GM19324 (cell line): ENCODE measurements at regions not wholly inside any gene's neighbourhood (a gene's known extent, or its start where the extent isn't known, plus 50 kb on each side); places are given as distances from the start of the nearest gene placed in this dataset.

ENCODE experiments used
- ATAC-seq: cut with Tn5 transposase; IDR thresholded peaks from one replicate; pipeline ENCODE4 v1.9.1; 2021; ENCODE audit warnings: mild to moderate bottlenecking, moderate library complexity; ENCODE audit not compliant: unreplicated experiment, low FRiP score

DNA sequence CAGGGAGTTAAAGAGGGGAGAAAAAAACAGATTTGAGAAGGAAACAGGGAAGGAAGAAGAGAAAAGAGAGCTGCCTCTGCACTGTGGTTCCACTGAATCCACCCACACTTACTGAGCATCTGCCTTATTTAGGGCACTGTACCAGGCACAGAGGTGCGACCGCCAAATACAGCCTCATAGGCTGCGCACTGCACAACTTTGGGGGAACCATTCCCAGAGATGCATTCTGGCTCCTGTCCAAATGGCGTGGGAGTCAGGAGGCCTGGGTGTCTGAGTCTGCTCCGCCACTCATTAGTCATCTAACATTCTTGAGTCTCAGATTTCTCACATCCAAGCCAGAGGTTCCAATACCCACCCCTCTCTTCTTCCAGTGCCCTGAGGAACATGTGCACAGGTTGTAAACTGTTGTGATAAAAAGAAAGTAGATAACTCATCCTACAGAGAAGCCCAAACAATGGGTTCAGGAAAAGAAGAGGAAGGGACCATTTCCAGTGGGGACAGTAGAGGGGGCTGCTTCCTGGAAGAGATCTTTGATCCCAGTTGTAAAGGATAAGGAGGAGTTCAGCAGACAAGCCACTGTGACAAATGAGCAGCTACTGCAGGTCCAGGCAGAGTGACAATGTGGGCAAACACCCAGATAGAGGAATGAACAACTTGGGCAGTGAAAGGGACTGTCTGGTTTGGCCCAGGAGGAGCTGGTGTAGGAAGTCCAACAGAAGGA, 254.6 kb downstream of the UACA start:
- ATAC-seq = no peak

DNA sequence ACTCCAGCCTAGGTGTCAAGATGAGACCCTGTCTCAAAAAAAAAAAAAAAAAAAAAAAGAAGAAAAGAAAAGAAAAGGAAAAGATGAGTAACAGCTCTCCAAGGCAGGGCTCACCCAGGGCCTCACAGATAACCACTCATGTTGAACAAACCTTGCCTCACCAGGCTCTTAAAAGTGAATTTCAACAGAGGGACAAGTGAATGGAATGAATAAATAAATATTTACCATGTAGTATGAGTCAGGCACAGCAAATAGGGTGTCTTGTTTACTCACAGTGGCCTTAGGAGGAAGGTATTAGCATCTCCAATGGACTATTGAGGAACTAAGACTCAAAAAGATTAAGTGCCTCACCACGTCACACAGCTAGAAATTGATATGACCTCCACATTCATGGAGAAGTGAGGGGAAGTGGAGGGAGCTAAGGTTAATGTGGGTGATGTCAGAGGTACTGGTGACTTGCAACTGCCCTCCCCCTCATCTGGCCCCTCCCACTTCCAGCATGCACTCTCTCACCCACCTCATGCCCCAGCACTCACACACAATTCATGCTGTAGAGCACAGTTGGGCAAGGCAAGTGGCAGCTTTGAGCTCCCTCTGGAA, 255.5 kb downstream of the UACA start:
- ATAC-seq = no peak

DNA sequence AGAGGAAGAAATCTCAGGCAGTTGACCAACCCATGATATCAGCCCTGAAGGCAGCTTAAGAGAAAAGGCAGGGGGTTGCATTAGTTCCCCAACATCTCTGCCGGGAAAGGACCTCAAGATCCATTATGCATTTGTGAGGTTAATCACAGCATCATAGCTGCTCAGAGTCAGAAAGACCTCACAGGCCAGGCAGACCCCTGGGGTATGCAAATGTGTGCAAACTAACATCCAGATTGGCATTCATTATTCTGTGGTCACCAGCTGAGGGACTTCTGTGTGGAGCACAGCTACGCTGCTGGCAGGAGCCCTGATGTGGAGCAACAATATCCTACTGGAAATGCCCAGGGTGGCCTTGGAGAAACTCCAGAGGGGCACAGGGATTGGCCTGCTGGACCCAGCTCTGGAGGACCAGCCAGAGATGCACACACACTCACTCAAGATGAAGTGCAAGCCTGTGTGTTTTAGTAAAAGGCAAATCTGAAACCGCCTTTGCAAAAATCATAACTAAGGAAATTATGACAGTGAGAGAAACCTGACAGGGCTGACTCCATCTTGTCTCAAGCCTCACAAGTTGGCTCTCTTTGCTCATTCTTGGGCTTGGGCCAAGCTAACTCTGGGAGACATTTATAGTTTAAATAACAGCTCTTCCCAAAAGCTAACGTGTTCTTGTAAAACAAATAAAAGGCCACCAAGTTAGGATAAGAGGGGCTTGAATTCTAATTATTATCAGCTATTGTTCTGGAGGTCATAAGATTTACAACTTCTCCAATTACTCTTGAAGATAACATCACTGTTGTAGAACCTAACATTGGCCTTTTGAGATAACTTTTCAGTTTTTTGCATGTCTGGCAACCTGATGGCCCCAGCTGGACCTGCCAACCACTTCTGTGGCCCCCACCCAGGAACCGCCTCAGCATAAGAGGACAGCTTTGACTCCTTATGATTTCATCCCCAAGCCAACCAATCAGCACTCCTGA, 257.1 kb downstream of the UACA start:
- no peak for ATAC-seq

DNA sequence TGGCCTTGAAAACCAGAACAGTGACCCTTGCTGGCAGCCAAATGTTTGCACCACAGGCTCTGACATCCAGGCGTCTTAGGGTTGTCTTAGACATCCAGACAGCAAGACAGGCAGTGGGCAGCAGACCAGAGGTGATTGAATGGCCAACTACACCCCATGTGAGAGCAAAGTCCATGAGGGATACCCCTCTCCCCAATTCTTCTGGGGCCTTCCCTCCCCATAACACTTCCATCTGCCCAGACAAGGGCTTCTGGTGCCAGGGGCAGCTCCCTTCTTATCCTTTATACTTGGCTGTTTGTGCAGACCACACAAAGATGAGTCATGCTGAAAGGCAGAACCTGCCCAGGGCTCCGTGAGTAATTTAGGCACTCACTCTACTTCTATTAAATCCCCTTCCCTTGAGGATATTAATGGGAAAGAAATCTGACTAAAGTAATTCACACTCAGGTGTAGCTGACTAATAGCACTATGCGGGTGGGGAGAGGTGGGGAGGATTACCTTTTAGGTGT, 257.9 kb downstream of the UACA start:
- no peak for ATAC-seq

DNA sequence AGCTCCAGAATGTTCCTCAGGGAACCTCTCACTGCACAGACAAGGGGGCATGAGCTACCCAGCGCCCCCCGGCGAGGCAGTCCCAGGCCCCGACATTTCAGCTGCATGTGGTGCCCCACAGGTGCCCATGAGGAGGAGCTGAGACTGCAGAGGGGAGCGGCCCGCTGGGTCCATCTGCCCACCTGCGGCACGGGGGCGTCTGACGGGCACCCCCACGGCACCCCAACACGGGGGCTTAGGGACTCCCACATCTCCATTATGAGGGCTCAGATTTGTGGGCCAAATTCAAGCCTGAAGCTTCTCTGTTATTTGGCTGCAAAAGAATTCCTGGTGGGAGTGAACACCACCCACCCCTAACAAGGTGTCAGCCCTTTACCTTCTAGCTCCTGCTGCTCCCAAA, 258.4 kb downstream of the UACA start:
- ATAC-seq = no peak

DNA sequence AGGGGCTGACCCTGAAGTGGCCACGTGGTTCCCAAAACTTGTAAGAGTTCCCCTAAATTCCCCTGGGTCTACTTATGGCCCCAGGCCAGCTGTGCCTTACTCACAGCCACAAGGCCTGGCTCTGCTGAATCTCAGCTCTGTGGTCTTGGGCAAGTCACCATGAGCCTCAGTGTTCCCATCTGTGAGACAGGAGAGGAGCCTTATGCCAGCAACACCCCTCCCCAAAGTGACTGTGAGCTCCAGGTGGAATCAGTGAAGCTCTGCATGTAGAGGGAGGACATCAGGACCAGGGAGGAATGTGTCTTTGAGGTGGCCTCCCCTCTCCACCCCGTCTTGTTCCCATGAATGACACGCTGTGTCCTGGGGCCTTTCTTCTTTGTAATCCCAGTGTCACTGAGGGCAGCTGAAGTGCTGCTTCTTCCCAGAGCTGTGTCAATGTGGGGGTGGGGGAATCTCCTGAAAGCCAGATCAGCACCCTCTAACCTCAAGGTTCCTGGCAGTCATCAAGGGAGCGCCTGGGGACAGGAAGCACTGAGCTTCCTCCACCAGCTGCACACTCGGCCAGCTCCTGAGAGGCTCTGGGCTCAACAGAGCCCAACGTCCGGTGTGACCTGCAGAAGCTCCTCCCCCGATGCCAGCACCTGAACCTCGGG, 258.9 kb downstream of the UACA start:
- ATAC-seq = peak; percentile 63

DNA sequence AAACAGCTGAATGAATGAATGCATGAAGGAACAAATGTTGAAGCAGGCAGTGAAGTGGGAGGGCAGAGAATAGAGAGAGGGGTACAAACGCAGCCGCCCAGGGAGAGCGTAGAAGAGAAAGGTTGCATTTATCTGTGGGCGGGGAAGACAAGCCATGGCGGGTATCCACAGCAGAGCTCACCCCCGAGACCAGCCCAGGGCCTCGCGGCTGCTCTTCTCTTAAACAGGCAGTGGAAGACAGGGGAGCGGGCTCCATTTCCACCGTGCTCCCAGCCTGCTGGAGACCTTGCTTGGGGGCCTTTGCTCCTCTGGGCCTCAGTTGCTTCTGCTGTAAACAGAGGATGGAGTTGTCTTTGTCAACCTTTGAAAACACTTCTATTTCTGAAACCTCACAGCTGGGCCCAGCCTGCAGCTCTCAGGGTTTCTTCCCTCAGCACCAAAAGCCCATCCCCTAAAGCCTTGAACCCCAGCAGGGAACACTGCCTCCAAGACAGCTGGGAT, 259.5 kb downstream of the UACA start:
- ATAC-seq = no peak

DNA sequence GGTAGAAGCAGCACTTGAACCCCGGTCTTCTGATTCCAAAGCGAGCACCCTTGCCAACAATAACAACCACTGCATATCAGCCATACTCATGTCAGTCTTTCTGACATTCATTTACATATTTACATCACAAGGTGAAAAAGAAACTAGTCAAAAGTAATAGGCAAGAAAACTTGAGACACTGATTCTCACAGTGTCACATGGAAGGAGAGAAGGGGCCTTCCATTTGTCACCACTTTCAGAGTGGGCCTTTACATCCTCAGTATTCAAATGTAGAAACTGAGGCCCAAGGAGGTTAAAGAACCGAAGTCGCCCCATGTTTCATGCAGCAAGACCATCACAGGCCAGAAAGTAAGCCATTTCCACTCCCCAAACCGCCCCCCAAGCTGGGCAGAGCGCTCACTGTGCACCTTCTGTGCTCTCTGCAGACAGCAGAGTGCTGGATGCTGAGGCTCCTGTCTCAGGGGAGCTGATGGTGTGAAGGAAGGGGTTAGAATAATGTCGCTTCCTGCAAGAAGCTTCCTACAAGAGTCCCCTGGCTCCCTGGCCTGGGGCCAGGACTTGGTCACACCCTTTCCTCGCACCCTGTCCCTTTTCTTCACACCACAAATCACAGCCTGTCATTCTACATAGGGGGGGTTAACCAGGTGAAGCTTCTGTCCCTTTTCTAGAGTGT, 260.1 kb downstream of the UACA start:
- ATAC-seq = no peak

DNA sequence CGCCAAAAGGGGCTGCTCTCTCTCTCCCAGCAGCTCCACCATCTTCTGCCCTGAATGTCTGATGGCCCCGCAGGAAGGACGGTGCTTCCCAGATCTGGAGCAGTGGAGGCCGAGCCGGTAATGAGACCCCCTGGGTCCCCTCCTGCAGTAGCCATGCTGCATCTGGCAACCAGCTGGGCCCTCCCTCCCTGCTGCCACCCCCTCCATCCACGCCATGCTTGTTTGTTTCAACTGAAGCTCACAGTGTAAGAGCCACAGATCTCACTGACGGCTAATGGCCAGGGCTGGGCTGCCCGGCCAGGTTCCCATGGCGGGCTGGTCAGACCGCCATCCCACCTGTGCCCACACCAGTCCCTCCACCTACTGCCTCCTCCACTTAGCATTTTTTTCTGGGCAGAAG, 260.8 kb downstream of the UACA start:
- ATAC-seq = no peak

DNA sequence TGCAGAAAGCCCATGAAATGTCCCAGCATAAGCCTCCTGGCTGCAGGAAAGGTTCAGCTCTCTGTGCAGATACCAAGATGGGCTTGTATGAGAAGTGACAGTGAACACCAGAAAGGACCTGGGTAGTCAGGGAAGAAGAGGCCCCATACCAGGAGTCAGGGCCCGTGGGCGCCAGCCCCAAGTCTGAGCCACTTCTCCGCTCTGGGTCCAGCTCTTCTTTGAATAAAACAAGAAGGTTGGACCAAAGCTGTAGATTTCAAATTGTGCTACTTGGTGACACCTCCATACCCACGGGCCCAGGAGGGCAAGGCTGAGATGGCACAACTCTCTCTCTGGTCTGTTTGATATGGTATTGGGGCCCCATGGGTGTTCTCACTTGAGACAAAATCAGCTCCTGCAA, 261.5 kb downstream of the UACA start:
- ATAC-seq = no peak

DNA sequence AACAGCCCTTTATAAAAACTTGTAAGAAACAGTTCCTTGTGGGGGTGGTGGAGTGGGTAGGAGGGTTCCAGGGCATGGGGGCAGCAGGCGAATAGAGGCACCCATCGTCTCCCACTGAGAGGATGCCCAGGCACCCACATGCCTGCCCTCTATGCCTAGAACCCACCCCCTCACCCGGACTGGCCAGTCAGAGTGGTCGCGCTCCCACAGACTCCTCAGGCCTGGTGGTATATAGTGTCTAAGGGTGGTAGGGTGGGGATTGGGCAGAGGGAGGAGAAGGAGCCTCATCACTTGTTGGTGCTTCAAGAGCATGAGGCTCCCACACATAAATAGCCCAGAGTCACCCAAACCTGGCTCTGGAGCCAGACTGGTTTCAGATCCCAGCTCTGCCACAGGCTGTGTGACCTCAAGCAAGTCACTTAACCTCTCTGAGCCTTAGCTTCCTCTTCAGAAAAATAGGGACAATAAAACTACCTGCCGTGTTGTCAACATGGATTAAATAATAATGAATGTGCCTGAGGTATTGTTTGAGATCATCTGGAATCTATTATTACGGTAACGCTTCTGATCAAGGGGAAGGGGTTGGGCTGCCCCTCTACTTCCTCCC, 262.1 kb downstream of the UACA start:
- ATAC-seq = no peak

DNA sequence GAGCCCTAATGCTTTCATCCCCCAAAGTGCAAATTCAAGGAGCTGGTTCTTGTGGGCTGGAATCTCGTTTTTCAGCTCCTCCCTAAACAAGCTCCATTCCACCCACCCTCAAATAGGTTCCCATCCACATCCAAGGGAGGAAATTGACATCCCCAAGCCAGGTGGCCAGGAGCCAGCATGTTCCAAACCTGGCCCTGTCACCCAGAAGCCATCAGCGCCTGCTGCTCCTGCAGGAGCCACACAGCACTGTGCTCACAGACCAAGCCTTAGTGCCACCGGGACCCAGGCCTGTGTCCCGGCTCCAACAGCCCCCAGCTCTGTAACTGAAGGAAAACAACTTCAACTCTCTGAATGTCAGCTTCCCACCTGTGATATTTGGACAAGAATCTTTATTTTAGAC, 263.6 kb downstream of the UACA start:
- no peak for ATAC-seq

DNA sequence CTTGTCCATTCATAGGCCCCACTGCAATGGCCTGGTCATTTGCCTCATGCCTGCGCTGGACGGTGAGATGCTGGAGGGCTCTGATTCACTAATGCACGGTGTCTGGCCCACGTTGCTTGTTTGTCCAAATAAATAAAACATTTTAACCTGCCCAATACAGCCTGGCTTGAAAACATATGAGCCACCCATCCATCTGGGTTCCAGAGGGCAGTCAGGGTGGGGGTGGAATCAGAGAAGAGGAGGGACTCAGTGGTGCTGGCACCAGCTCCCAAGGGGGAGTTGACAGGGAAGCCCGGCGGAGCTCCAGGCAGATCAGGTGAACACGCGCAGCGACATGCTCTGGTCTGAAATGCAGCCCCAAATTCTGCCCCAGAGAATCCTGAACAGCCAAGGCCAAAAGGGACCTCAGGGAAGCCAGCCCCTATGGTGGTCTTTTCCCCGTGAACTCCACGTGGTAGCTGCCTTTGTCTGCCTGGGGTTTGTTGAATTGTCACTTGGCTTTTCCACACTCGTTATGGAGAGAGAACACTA, 265.2 kb downstream of the UACA start:
- no peak for ATAC-seq

DNA sequence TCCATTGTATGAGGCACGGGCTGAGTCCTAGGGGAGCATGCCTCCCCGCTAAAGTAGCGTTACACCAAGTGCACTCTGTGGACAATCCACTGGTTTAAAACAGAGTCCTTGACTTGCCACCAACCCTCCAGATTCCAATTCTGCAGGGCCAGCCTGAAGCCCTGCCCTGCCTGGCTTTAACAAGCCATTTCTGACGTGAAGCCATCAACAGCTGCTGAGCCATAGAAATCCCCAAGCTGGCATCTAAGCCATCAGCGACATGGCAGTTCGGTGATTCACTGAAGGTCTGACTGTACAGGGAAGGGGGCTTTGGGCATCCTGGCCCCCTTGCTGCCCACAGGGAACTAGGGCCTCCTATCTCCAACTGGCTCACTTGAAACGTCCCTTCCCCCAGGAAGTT, 265.7 kb downstream of the UACA start:
- no peak for ATAC-seq

DNA sequence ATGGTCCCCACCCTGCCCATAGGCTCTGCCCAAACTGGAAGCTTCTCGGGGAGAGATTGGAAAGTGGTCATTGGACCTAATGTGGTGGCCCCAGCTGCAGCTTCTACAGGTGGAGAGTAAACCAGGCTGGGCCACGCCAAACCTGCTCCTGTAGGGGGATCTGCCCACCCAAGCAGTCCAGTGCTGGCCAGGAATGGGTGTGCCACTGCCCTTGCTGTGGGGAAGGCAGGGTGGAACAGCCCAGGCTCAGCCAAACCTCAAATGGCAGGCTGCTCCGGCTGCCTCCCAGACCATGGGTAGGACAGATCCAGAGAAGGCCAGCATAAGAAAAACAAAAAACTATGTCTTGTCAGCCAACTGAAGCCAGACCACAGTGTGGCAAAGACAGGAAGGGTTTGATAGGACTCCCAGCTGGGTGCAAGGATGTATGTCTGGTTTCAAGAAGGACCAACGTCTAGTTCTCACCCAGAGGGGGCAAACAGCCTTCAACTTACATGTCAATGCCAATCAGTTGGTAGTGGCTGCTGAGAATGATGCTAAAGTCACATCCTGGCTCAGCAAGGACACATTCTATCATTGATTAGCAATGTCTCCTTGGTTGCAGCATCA, 267.3 kb downstream of the UACA start:
- ATAC-seq = no peak

DNA sequence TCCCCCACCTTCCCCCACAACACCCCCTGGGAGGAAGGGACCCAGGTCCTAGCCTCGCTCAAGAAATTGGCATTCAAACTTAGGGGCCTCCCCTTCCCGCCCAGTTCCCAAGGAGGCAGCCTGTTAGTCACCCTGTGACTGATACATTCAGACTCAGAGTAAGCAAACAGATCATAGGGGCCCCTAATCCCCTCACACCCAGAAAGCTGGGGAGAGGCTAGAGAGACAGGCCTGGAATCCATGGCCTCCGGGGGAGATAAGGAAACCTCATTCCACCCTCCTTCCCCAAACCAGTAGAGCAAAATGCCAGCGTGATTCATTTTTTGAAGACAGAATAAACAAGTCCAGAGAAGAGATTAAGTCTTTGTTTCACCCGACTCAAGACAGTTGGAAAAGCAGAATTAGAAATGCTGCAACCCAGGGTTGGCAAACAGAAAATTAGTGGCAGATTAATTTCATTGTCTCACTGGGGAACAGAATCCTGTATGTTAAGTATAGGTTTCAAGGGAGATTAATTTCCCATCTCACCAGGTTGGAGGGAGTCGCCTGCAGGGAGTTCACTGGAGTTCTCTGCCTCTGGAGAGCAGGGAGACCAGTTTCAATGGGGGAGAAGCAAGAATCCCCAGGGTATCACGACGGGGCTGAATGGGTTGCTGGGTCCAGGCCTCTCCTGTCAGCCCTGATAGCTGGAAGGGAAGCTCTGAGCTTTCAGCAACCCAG, 268.3 kb downstream of the UACA start:
- ATAC-seq = no peak

DNA sequence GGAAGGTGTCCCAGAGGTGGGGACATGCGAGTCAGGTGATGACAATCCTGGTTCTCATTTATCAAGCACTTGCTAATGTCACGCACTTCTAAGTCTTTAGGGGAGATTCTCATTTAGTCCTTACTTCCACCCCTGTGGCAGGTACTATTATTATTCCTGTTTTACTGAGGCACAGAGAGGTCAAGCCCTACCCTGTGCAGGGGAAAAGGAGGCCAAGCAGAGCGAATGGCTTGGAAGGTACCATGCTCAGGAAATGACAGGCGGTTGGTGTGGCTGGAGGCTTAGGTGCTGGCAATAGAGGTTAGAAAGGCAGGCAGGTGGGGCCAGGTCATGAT, 268.9 kb downstream of the UACA start:
- no peak for ATAC-seq

DNA sequence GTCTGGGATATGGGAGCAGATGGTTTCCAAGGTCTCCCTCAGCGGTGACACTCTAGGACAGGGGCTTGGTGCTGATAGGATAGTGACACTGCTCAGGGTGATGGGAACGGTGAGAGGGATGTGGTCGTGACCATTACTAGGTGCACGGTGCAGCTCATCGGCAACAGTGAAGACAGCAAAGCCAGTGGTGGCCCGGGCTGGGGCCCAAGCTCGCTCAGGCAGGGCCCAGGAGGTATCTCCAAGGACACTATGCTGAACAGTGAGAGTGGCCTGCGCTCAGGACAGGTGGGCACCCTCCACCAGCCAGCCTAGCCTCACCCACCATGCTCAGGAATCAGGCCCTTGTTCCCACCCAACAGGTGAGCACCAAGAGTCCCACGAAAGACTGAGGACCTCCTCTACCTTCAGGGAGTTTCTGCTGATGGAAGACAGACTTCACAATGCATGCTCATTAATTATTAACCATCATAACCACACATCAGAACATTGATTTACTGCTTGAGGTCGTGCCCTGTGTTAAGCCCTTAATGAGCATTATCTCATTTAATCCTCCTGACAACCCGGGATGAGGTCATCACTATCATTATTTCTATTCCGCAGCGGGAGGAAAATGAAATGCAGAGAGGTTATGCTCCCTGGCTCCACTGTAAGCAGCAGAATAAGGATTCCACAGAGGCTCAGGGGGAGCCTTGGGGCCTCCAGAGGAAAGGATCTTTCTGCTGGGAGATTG, 269.4 kb downstream of the UACA start:
- no peak for ATAC-seq
